MCF 10A (cell line): ENCODE measurements at regions not wholly inside any gene's neighbourhood (a gene's known extent, or its start where the extent isn't known, plus 50 kb on each side); places are given as distances from the start of the nearest gene placed in this dataset.

Source experiments
- BruUV-seq: library from RNA; stranded (reverse); fragments of 400-500 nt; replicated peaks from 2 replicates; lab custom pipeline; 2021; lab: Mats Ljungman, UMichigan
- CTCF ChIA-PET: fragments of 300-600 bp; sonication (Branson Sonifier 250); formaldehyde crosslinking; extraction: SDS; loops from one replicate; lab custom pipeline; 2021; ENCODE audit warnings: antibody characterized with exemption, inconsistent platforms; lab: Yijun Ruan, JAX
- POLR2A ChIA-PET: fragments of 300-600, 350-650 bp; sonication (Branson Sonifier 250); formaldehyde crosslinking; extraction: SDS; loops from one replicate; lab custom pipeline; 2020; ENCODE audit warnings: antibody characterized with exemption, inconsistent platforms; lab: Yijun Ruan, JAX
- DNase-seq: peaks from one replicate; pipeline ENCODE4 v3.0.0-alpha.2; 2018; ENCODE audit not compliant: unreplicated experiment
- H3K27ac Mint-ChIP-seq: one replicate; pipeline ENCODE4 v1.8.0; 2022; ENCODE audit warnings: mild to moderate bottlenecking, low read depth, mixed read lengths; ENCODE audit not compliant: unreplicated experiment
- H3K27me3 Mint-ChIP-seq: one replicate; pipeline ENCODE4 v1.8.0; 2022; ENCODE audit warnings: mixed read lengths; ENCODE audit not compliant: insufficient read depth, unreplicated experiment
- H3K36me3 Mint-ChIP-seq: one replicate; pipeline ENCODE4 v1.8.0; 2022; ENCODE audit warnings: mild to moderate bottlenecking, moderate library complexity, mixed read lengths; ENCODE audit not compliant: insufficient read depth, unreplicated experiment
- H3K4me1 Mint-ChIP-seq: one replicate; pipeline ENCODE4 v1.8.0; 2022; ENCODE audit warnings: mixed read lengths; ENCODE audit not compliant: insufficient read depth, unreplicated experiment
- H3K4me3 Mint-ChIP-seq: one replicate; pipeline ENCODE4 v1.8.0; 2022; ENCODE audit warnings: mild to moderate bottlenecking, moderate library complexity, mixed read lengths; ENCODE audit not compliant: unreplicated experiment
- H3K9me3 Mint-ChIP-seq: one replicate; pipeline ENCODE4 v1.8.0; 2022; ENCODE audit warnings: mixed read lengths; ENCODE audit not compliant: unreplicated experiment
- intact Hi-C: fragments of 100-400 bp; cut with micrococcal nuclease; formaldehyde crosslinking; loops from 2 replicates; pipeline ENCODE4 v1.14.1; 2022
- TF ChIP-seq, protein P1 (sequence below): fragments of 200-600 bp; IDR thresholded peaks from one replicate; pipeline ENCODE4 v1.8.0; 2022; ENCODE audit warnings: antibody characterized with exemption, mild to moderate bottlenecking; ENCODE audit not compliant: unreplicated experiment

DNA sequence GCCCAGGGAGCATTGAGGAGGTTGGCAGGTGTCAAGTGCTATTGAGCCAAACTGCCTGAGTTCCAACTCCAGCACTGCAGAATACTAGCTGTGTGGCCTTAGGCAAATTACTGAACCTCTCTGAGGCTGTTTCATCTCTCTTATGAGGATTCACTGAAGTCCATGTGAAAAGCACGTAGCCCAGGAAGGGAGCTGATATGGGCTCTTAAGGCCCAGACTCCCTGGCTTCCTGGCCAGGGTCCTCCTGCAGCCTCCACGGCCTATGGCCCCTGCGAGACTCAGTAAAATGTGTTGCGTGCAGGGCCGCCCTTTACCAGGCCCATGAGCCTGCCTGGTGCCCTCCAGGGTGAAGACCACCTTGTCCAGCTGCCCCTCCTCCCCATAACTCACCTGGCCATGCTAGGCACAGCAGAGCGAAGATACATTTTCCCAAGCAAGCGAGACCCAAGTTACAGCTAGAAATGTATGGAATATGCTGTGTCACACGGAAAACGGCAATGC, 133.7 kb upstream of the TNRC6C start:
- Mint-ChIP-seq H3K9me3 (no peaks in the 10 kb centered on the region), H3K4me3 (no peak overlapping the region), H3K36me3 (peaks cover 5% of the 10 kb centered on the region), H3K4me1 (no peaks in the 10 kb centered on the region), H3K27ac (no peak overlapping the region), H3K27me3 (peaks cover 62% of the 10 kb centered on the region)
- ChIA-PET CTCF (no interaction called here), POLR2A (no interaction called here)
- TF ChIP-seq, protein P1, sequence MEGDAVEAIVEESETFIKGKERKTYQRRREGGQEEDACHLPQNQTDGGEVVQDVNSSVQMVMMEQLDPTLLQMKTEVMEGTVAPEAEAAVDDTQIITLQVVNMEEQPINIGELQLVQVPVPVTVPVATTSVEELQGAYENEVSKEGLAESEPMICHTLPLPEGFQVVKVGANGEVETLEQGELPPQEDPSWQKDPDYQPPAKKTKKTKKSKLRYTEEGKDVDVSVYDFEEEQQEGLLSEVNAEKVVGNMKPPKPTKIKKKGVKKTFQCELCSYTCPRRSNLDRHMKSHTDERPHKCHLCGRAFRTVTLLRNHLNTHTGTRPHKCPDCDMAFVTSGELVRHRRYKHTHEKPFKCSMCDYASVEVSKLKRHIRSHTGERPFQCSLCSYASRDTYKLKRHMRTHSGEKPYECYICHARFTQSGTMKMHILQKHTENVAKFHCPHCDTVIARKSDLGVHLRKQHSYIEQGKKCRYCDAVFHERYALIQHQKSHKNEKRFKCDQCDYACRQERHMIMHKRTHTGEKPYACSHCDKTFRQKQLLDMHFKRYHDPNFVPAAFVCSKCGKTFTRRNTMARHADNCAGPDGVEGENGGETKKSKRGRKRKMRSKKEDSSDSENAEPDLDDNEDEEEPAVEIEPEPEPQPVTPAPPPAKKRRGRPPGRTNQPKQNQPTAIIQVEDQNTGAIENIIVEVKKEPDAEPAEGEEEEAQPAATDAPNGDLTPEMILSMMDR = no peak
- DNase-seq = no peak
- intact Hi-C loops = no loop called here
- no TSS peak for BruUV-seq

GRCh38 chr17:77825621-77826020, 132.9 kb upstream of the TNRC6C start:
- no peak for DNase-seq
- Mint-ChIP-seq H3K27ac (no peak overlapping the region), H3K4me1 (peaks cover 5% of the 10 kb centered on the region), H3K27me3 (peaks cover 54% of the 10 kb centered on the region), H3K36me3 (peaks cover 5% of the 10 kb centered on the region), H3K4me3 (no peak overlapping the region), H3K9me3 (no peaks in the 10 kb centered on the region)
- TF ChIP-seq, protein P1 = no peak
- ChIA-PET POLR2A (no interaction called here), CTCF (no interaction called here)
- intact Hi-C loops = no loop called here
- BruUV-seq = no TSS peak

- CTCF ChIA-PET = interaction anchor here (0.8 kb wide), 1 partner anchor 10 kb away, joined by 4 read pairs; no protein-coding TSS in a partner anchor
- TF ChIP-seq, protein P1 = no peak
- BruUV-seq = no TSS peak
- no peak overlapping the region for H3K4me3 Mint-ChIP-seq
- intact Hi-C loops = no loop called here
- DNase-seq = no peak
- peaks cover 7% of the 10 kb centered on the region for H3K4me1 Mint-ChIP-seq
- H3K9me3 Mint-ChIP-seq = no peaks in the 10 kb centered on the region
- peaks cover 1% of the 10 kb centered on the region for H3K36me3 Mint-ChIP-seq
- peaks cover 48% of the 10 kb centered on the region for H3K27me3 Mint-ChIP-seq
- H3K27ac Mint-ChIP-seq = no peak overlapping the region
- POLR2A ChIA-PET = no interaction called here
Observed at GRCh38 chr17:77826132-77826873, 132.2 kb upstream of the TNRC6C start.

GRCh38 chr17:77827039-77827438, 131.5 kb upstream of the TNRC6C start:
- Mint-ChIP-seq H3K9me3 (no peaks in the 10 kb centered on the region), H3K4me1 (peaks cover 11% of the 10 kb centered on the region), H3K36me3 (no peaks in the 10 kb centered on the region), H3K4me3 (no peak overlapping the region), H3K27ac (no peak overlapping the region), H3K27me3 (peaks cover 42% of the 10 kb centered on the region)
- intact Hi-C loops = no loop called here
- BruUV-seq = no TSS peak
- TF ChIP-seq, protein P1 = no peak
- CTCF ChIA-PET = no interaction called here
- POLR2A ChIA-PET = no interaction called here
- DNase-seq = no peak
